HG02642 (cell line): ENCODE measurements at regions not wholly inside any gene's neighbourhood (a gene's known extent, or its start where the extent isn't known, plus 50 kb on each side); places are given as distances from the start of the nearest gene placed in this dataset.
A peak's percentile ranks its signal among the peaks of the same experiment; 100 is the strongest.

Experiments used
- ATAC-seq: cut with Tn5 transposase; IDR thresholded peaks from one replicate; pipeline ENCODE4 v1.9.1; 2021; ENCODE audit warnings: mild to moderate bottlenecking; ENCODE audit not compliant: unreplicated experiment, poor library complexity

DNA sequence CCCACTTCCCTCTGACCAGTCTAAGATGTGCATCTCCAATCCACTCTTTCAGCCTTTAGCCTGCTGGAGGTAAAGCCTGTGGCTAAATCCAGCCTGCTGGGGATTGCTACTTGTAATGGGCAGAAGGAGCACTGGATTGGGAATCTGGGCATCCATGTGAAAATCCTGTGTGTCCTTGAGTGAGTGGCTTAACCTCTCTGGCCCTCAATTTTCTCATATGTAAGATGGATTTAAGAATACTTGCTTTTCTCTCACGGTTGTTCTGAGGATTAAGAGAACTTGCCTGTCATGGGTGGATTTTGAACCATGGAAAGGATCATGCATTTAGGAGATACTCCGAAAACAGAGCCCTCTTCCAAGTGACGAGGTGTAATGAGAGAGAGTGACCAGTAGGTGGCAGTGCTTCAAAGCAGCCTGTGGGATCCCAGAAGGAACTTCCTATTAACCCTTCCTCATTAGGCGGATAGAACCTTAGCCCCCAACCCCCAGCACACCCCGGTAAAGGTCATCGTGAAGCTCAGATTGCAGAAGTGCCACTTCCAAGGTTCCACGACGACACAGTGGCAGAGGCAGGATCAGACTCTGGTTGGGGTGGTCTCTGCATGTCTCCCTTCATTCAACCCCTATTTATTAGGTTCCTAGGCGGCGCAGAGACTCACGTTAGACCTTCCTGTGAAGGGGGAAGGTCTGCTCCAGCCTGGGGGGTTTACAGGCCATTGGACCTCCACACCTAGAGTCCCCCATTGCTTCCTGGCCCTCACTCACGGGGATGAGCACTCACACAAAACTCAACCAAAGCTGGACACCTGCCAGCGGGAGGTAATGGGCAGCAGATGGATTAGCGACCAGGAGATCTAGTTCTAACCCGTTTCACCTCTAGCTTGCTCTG is 68.7 kb upstream of the ZNF618 start:
- peak; percentile 53 for ATAC-seq

DNA sequence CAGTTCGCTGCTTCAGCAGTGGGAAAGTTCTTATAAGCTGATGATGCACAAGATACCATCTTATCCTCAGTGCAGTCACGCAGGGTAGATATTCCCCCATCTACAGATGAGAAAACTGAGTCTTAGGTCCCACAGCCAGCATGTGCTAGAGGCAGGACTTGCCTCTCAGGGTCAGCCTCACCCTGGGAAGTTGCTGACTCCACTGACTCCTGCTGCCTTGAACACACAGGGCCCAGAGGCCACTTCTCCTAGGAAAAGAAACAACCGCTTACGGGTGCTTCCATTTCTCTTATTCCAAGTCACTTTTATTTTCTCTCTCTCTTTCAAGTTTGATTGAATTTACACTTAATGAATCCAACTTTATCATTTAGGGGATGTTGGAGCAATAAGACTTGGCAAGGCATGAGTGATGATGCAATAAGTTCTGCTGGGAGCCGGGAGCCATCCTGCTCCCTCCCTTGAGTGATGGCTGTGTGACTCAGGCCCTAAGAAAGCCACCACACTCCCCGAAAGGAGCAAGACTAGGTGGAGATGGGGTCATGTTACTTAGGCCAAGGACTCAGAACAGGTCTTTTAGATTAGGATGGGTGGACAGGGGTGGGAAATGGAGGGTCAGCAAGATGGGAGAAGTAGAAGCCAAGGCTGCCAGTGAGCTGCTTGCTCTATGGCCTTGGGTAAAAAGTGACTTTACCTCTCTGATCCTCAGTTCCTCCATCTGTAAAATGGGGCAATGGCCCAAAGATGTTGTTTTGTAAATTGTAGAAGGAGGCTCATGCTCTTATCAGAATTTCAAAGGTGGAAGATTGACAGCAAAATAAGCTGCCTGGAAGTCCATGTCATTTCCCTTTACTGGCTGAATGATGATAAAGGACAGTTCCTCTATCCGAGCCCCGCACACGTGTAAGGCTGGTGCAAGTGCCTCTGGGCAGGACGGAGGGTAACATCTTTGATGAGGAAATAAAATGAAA is 67.4 kb upstream of the ZNF618 start:
- ATAC-seq = no peak

DNA sequence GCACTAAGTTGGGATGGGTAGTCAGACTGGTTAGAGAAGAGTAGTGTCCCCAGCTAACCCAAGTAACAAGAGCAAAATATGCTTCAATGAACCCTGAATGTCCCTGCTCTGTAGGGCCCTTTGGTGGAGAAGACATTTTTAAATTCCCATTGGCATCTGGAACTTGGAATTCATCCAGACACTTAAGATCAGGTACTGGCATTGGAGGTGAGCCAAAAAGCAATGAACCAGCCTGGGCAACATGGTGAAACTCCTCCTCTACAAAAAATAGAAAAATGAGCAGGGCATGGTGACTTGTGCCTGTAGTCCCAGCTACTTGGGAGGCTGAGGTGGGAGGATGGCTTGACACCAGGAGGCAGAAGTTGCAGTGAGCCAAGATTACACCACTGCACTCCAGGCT is 58.9 kb upstream of the ZNF618 start:
- no peak for ATAC-seq

DNA sequence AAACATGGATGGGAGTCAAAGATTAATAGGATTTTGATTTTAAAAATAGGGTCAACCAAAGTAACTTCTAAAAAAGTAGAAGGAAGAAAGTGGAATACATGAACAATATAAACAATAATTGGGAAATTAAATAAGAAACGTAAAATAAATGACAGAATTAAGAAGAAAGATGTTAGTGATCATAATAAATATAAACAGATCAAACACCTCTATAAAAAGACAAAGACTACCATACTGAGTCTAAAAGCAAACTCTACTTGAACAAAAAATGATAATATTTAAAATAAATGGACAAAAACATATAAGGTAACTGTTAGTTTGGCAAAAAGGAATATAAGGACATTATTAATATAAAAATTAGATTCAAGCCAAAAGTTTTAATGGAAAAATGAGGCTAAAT is 57.7 kb upstream of the ZNF618 start:
- no peak for ATAC-seq

DNA sequence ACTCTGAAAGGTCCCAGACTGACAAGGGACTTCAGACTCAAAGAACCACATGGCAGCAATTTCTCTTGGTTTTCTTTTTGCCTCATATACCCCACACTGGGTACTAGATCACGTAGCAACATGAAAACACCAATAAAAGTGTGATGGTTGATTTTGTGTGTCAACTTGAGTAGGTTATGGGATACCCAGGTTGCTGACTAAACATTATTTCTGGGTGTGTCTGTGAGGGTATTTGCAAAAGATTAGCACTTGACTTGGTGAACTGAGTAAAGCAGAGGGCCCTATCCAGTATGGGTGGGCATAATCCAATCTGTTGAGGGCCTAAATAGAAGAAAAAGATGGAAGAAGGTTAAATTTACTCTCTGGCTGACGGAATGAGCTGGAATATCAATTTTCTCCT is 53.8 kb upstream of the ZNF618 start:
- no peak for ATAC-seq

DNA sequence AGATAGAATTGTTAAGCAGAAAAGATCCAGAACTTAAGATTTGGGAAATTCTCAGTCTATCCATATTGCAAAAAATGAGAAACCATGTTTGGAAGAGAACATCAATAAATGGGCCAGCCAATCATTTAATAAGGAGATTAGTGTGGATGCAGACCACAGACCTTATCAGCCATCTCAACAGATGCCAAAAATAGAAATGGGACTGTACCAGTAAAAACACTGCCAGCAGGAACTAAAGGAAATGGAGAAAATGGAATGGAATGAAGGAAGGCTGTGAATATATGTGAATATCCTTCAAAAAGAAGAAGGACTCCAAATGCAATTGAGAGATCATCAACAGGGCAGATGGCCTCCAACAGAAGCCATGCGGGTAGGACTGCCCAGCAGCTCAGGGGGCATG is 52.7 kb upstream of the ZNF618 start:
- no peak for ATAC-seq
